WERI-Rb-1 (cell line): ENCODE measurements at regions not wholly inside any gene's neighbourhood (a gene's known extent, or its start where the extent isn't known, plus 50 kb on each side); places are given as distances from the start of the nearest gene placed in this dataset.

Experiments used
- DNase-seq: peaks from one replicate; pipeline ENCODE4 v3.0.0-alpha.2; 2020
- H3K27ac ChIP-seq: fragments of 250-450 bp; sonication (Bioruptor Pico); 2 replicates; pipeline ENCODE4 v1.5.1; 2020; ENCODE audit warnings: mild to moderate bottlenecking, moderate library complexity
- H3K27me3 ChIP-seq: fragments of 250-450 bp; sonication (Bioruptor Pico); 2 replicates; pipeline ENCODE4 v1.5.1; 2021; ENCODE audit warnings: mild to moderate bottlenecking, low read depth, moderate library complexity; ENCODE audit not compliant: insufficient read depth, severe bottlenecking
- H3K36me3 ChIP-seq: fragments of 250-450 bp; sonication (Bioruptor Pico); 2 replicates; pipeline ENCODE4 v1.5.1; 2020; ENCODE audit warnings: mild to moderate bottlenecking, moderate library complexity
- H3K4me3 ChIP-seq: 2 replicates; pipeline ENCODE4 v1.5.1; 2011; ENCODE audit warnings: low read depth, mild to moderate bottlenecking, control low read depth, low read length
- H3K9me3 ChIP-seq: fragments of 250-450 bp; sonication (Bioruptor Pico); 2 replicates; pipeline ENCODE4 v1.5.1; 2021; ENCODE audit warnings: mild to moderate bottlenecking, moderate library complexity; ENCODE audit not compliant: severe bottlenecking
- CTCF ChIP-seq: IDR thresholded peaks from 2 replicates; pipeline ENCODE4 v1.5.1; 2011; ENCODE audit warnings: low read depth, mild to moderate bottlenecking, control low read depth, inconsistent platforms, low read length

- H3K27me3 ChIP-seq = no peaks in the 10 kb centered on the region
- no peak for DNase-seq
- H3K36me3 ChIP-seq = no peaks in the 10 kb centered on the region
- H3K4me3 ChIP-seq = no peak overlapping the region
- H3K27ac ChIP-seq = no peak overlapping the region
- no peak for TF ChIP-seq CTCF
- H3K9me3 ChIP-seq = peaks cover 4% of the 10 kb centered on the region
Measured at GRCh38 chr6:56382416-56382940, 135.1 kb upstream of the COL21A1 start.

GRCh38 chr6:56381801-56382251 is 134.4 kb upstream of the COL21A1 start:
- H3K4me3 ChIP-seq = no peak overlapping the region
- no peak for DNase-seq
- no peak for TF ChIP-seq CTCF
- H3K27ac ChIP-seq = no peak overlapping the region
- H3K36me3 ChIP-seq = no peaks in the 10 kb centered on the region
- peaks cover 4% of the 10 kb centered on the region for H3K9me3 ChIP-seq
- no peaks in the 10 kb centered on the region for H3K27me3 ChIP-seq

- H3K4me3 ChIP-seq = no peak overlapping the region
- no peak for TF ChIP-seq CTCF
- no peaks in the 10 kb centered on the region for H3K27me3 ChIP-seq
- H3K36me3 ChIP-seq = no peaks in the 10 kb centered on the region
- H3K27ac ChIP-seq = no peak overlapping the region
- no peak for DNase-seq
- peaks cover 4% of the 10 kb centered on the region for H3K9me3 ChIP-seq
Measured at GRCh38 chr6:56380476-56380875, 133.1 kb upstream of the COL21A1 start.

- peaks cover 4% of the 10 kb centered on the region for H3K9me3 ChIP-seq
- no peak overlapping the region for H3K27ac ChIP-seq
- TF ChIP-seq CTCF = no peak
- H3K36me3 ChIP-seq = no peaks in the 10 kb centered on the region
- no peak for DNase-seq
- H3K27me3 ChIP-seq = no peaks in the 10 kb centered on the region
- H3K4me3 ChIP-seq = no peak overlapping the region
Measured at GRCh38 chr6:56378966-56379585, 131.7 kb upstream of the COL21A1 start.

GRCh38 chr6:56378507-56378906 is 131.1 kb upstream of the COL21A1 start:
- Histone ChIP-seq H3K4me3 (no peak overlapping the region), H3K9me3 (peaks cover 4% of the 10 kb centered on the region), H3K27ac (no peak overlapping the region), H3K36me3 (no peaks in the 10 kb centered on the region), H3K27me3 (no peaks in the 10 kb centered on the region)
- TF ChIP-seq CTCF = no peak
- no peak for DNase-seq

GRCh38 chr6:56377295-56377694 is 129.9 kb upstream of the COL21A1 start:
- H3K9me3 ChIP-seq = peaks cover 4% of the 10 kb centered on the region
- DNase-seq = no peak
- no peak overlapping the region for H3K27ac ChIP-seq
- H3K27me3 ChIP-seq = no peaks in the 10 kb centered on the region
- H3K36me3 ChIP-seq = no peaks in the 10 kb centered on the region
- no peak for TF ChIP-seq CTCF
- no peak overlapping the region for H3K4me3 ChIP-seq
